ENCODE measurements at regions not wholly inside any gene's neighbourhood (a gene's known extent, or its start where the extent isn't known, plus 50 kb on each side); places are given as distances from the start of the nearest gene placed in this dataset.
"Not testable (repeated sequence)": the region's sequence is repeated elsewhere in the genome, so short reads cannot be mapped to it uniquely, and the experiment has no call there.

GRCh38 chr5:23410775-23411174, 96.6 kb upstream of the PRDM9 start:
- TF ChIP-seq POLR2A, CTCF (IDR thresholded peaks at IDR 0.05): not testable (repeated sequence)
